Stimulated activated naive B cell treated with anti-CD40 and anti-IgM and Interleukin-4, amounts not matched to agents 10 μg/mL and 1 μg/mL and 100 μg/mL, for 72 hours (primary cell): ENCODE measurements at regions not wholly inside any gene's neighbourhood (a gene's known extent, or its start where the extent isn't known, plus 50 kb on each side); places are given as distances from the start of the nearest gene placed in this dataset.
"Not testable (repeated sequence)": the region's sequence is repeated elsewhere in the genome, so short reads cannot be mapped to it uniquely, and the experiment has no call there.

Experiments used
- ATAC-seq, 2 donors: fragments of 150-1000 bp; cut with Tn5 transposase; replicated peaks; 2 replicates each; pipeline ENCODE4 v1.10.0; 2021; ENCODE audit warnings: moderate library complexity in 1 of 2
- DNase-seq: peaks from one replicate; pipeline ENCODE4 v3.0.0; 2021
- H3K27ac Mint-ChIP-seq: one replicate; pipeline ENCODE4 v1.8.0; 2022; ENCODE audit warnings: mild to moderate bottlenecking, mixed read lengths
- H3K27me3 Mint-ChIP-seq, 2 donors: one replicate each; pipeline ENCODE4 v1.8.0; 2022; ENCODE audit warnings: mixed read lengths in 2 of 2
- H3K36me3 Mint-ChIP-seq, 2 donors: one replicate each; pipeline ENCODE4 v1.8.0; 2022; ENCODE audit warnings: mixed read lengths in 2 of 2, mild to moderate bottlenecking in 1 of 2
- H3K4me1 Mint-ChIP-seq, 2 donors: one replicate each; pipeline ENCODE4 v1.8.0; 2022; ENCODE audit warnings: mixed read lengths in 2 of 2, mild to moderate bottlenecking in 1 of 2
- H3K4me3 Mint-ChIP-seq, 2 donors: one replicate each; pipeline ENCODE4 v1.8.0; 2022; ENCODE audit warnings: mild to moderate bottlenecking in 2 of 2, mixed read lengths in 2 of 2, moderate library complexity in 1 of 2
- H3K9me3 Mint-ChIP-seq, 2 donors: one replicate each; pipeline ENCODE4 v1.8.0; 2022; ENCODE audit warnings: mixed read lengths in 2 of 2, mild to moderate bottlenecking in 1 of 2

DNA sequence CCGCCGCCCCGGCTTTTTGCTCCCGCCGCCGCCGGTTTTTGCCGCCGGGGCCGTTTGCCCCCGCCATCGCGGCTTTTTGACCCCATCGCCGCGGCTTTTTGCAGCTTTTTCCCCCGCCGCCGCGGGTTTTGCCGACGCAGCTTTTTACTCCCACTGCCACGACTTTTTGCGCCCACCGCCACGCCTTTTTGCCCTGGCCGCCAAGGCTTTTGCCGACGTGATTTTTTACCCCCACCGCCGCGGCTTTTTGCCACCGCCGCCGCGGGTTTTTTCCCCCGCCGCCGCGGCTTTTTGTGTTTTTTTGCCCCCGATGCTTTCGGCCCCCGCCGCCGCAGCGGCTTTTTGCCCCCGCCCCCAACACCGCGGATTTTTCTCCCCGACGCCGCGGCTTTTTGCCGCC is 5001.9 kb upstream of the OR11H1 start:
- not testable (repeated sequence) for H3K27ac Mint-ChIP-seq, H3K9me3 Mint-ChIP-seq, DNase-seq

DNA sequence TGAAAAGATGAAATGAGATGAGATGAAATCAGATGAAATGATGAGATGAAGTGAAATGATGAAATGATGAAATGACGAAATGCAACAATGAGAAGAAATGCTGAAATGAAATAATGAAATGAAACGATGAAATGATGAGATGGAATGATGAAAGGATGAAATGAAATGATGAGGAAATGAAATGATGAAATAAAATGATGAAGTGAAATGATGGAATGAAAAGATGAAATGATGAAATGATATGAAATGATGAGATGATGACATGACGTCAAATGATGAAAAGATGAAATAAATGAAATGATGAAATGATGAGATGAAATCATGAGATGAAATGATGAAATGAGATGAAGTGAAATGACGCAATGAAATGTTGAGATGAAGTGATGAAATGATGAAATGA is 4996.9 kb upstream of the OR11H1 start:
- not testable (repeated sequence) for H3K4me3 Mint-ChIP-seq, DNase-seq, H3K9me3 Mint-ChIP-seq, H3K27ac Mint-ChIP-seq, ATAC-seq, H3K27me3 Mint-ChIP-seq, H3K4me1 Mint-ChIP-seq, H3K36me3 Mint-ChIP-seq

More for the DNA sequence above, 5001.9 kb upstream of the OR11H1 start:
- not testable (repeated sequence) for ATAC-seq, H3K4me3 Mint-ChIP-seq, H3K36me3 Mint-ChIP-seq, H3K4me1 Mint-ChIP-seq, H3K27me3 Mint-ChIP-seq

DNA sequence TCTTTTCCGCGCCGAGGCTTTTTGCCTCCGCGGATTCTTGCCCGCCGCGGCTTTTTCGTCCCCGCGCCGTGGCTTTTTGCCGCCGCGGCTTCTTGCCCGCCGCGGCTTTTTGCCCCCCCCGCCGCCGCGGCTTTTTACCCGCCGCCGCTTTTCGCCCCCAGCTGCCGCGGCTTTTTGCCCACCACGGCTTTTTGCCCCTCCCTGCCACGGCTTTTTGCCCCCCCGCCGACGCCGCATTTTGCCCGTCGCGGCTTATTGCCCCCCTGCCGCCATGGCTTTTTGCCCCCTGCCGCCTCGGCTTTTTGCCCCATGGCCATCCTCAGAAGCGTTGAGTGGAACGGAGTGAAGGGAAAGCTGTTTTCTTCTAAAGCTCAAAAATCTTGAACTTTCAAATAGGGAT is 4955.5 kb upstream of the OR11H1 start:
- H3K9me3 Mint-ChIP-seq, H3K27me3 Mint-ChIP-seq, H3K4me3 Mint-ChIP-seq, H3K4me1 Mint-ChIP-seq, ATAC-seq, H3K36me3 Mint-ChIP-seq, H3K27ac Mint-ChIP-seq, DNase-seq: not testable (repeated sequence)

DNA sequence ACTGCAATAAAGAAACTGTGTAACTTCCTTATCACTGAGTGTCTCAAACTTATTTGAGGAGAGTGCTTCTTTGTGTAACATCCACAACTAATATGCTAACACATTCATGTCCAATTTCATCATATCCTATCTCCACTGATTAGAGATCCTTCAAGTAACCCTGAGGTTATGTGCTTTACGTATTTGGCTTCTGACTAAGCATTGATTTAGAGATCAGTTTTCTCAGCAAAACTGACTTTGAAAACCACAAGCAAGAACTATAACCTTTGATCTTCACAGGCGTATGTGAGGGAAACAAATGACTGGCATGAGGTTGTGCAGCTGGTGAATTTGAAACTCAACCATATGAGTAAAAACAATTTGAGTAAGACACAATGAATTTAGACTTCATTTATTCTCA is 4926.9 kb upstream of the OR11H1 start:
- H3K27me3 Mint-ChIP-seq, H3K36me3 Mint-ChIP-seq, DNase-seq, H3K4me1 Mint-ChIP-seq, H3K9me3 Mint-ChIP-seq, H3K27ac Mint-ChIP-seq, H3K4me3 Mint-ChIP-seq, ATAC-seq: not testable (repeated sequence)

DNA sequence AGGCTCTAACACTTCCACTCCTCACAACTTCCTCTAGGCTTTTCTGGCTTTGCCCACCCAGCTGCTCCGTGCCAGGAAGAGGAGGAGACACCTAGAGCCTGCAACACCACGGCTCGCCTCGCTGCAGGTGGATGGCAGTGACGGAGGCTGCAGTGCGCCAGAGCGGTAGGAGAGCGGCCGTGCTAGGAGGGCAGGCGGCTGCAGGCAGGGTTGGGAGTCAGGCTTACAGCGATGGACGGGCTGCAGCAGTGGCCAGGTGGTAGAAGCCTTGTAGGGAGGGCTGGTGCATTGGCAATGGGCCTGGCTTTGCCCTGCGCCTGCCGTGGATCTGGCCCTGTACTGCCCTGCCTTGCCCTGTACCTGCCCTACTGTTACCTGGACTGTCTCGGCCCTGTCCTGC is 4896.0 kb upstream of the OR11H1 start:
- not testable (repeated sequence) for ATAC-seq, H3K27ac Mint-ChIP-seq, H3K4me3 Mint-ChIP-seq, H3K36me3 Mint-ChIP-seq, H3K27me3 Mint-ChIP-seq, DNase-seq, H3K9me3 Mint-ChIP-seq, H3K4me1 Mint-ChIP-seq

DNA sequence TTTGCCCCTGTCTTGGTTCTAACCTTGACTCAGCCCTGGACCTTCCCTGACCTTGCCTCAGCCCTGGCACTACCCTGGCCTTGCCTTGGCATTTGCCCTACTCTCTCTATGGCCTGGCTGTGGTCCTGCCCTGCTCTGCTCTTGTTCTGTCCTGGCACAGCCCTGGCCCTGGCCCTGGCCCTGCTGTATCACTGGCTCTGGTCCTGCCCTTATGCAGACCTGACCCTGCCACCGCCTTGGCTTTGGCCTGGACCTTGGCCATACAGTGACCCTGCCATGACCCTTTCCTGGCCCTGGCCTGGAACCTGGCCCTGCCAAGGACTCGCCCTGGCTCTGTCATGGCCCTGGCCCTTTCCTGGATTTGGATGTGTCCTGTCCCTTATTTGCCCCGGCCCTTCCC is 4892.7 kb upstream of the OR11H1 start:
- not testable (repeated sequence) for H3K27ac Mint-ChIP-seq, H3K9me3 Mint-ChIP-seq, ATAC-seq, H3K4me3 Mint-ChIP-seq, H3K4me1 Mint-ChIP-seq, DNase-seq, H3K36me3 Mint-ChIP-seq, H3K27me3 Mint-ChIP-seq

DNA sequence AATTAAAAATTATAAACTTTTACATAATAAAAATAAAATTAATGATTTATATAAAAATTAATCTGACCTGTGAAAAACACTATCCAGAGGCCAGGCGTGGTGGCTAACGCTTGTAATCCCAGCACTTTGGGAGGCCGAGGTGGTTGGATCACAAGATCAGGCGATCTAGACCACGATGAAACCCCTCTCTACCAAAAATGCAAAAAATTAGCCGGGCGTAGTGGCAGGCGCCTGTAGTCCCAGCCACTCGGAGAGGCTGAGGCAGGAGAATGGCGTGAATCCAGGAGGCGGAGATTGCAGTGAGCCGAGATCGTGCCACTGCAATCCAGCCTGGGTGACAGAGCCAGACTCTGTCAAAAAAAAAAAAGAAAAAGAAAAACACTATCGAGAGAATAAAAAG is 4865.2 kb upstream of the OR11H1 start:
- not testable (repeated sequence) for H3K9me3 Mint-ChIP-seq, ATAC-seq, DNase-seq, H3K36me3 Mint-ChIP-seq, H3K27ac Mint-ChIP-seq, H3K27me3 Mint-ChIP-seq, H3K4me1 Mint-ChIP-seq, H3K4me3 Mint-ChIP-seq

DNA sequence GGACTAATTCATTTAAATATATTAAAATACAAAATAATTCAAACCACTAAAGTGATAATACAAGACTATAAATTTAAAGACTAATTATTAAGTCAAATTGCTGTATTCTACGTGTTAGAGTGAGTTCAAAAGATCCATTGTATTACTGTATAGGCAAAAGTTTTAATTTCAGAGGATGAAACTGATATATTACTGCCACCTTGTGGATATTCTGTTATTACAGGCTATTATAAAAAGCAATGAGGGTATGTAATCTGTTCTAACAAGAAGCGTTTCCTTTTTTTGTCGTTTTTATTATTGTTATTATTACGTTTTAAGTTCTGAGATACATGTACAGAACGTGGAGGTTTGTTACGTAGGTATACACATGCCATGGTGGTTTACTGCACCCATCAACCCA is 4854.9 kb upstream of the OR11H1 start:
- H3K9me3 Mint-ChIP-seq, H3K27me3 Mint-ChIP-seq, H3K27ac Mint-ChIP-seq, H3K4me3 Mint-ChIP-seq, H3K36me3 Mint-ChIP-seq, ATAC-seq, DNase-seq, H3K4me1 Mint-ChIP-seq: not testable (repeated sequence)

DNA sequence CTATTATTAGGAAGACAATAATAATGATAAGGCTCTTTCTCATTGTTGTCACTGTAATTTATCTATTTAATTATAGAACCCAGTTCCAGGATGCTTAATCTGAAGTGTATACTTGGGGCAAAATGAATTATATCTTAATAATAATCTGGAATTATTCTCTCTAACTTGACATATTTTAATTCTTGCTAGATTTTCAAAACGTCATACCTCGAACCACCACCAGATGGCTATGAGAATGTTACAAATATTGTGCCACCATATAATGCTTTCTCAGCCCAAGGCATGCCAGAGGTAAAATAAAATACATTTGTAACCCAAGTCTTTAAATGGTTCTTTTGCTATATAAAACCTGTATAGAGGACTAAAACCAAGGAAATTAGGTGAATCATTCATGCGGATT is 4849.3 kb upstream of the OR11H1 start:
- H3K4me1 Mint-ChIP-seq, H3K27ac Mint-ChIP-seq, H3K9me3 Mint-ChIP-seq, ATAC-seq, H3K27me3 Mint-ChIP-seq, H3K36me3 Mint-ChIP-seq, H3K4me3 Mint-ChIP-seq, DNase-seq: not testable (repeated sequence)

DNA sequence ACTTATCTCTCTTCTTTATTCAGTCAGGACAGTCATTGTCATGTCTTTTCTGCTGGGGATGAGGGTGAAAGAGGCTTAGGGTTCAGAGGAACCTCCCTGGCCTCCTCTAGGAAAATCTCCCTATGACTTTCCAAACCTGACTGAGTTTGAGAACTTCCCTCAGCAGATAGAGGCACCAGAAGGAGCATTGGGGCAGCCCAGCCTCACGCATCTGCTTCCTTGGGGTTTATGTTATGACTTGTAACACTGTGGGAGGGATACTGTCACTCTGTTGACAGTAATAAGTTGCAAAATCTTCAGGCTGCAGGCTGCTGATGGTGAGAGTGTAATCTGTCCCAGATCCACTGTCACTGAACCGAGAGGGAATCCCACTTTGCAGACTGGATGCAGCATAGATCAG is 4842.6 kb upstream of the OR11H1 start:
- H3K27me3 Mint-ChIP-seq, DNase-seq, ATAC-seq, H3K27ac Mint-ChIP-seq, H3K4me1 Mint-ChIP-seq, H3K36me3 Mint-ChIP-seq, H3K4me3 Mint-ChIP-seq: not testable (repeated sequence)
- H3K9me3 Mint-ChIP-seq = peaks cover 4 to 10% of the 10 kb centered on the region in 2 donors

DNA sequence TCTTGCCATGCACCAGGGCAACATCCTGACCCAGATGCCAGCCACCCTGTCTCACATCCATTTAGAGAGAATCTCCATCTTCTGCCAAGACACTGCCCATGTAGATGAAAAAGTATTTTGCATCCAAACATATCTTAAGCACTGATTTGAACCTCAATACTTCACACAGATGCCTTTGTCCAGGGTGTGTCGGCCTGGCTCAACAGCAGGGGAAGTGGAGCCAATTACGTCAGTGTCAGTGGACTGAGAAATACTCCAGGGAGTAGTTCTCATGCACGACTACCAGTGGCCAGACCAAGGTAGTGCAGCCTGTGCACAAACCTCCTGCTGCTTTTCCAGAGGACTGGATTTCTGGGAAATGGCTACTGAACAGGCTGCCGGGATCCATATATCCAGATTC is 4840.7 kb upstream of the OR11H1 start:
- not testable (repeated sequence) for H3K36me3 Mint-ChIP-seq, H3K27me3 Mint-ChIP-seq, ATAC-seq, DNase-seq, H3K4me3 Mint-ChIP-seq, H3K9me3 Mint-ChIP-seq, H3K27ac Mint-ChIP-seq, H3K4me1 Mint-ChIP-seq

DNA sequence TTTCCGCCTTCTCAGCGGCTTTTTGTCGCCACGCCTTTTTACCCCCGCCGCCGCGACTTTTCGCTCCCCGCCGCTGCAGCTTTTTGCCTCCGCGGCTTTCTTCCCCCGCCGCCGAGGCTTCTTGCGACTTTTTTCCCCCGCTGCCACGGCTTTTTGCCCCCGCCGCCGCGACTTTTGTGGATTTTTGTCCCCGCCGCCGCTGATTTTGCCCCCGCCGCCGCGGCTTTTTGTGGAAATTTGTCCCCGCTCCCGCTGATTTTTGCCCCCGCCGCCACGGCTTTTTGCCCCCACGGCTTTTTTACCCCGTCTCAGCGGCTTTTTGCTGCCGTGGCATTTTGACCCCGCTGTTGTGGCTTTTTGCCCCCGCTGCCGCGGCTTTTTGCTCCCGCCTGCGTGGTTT is 4829.2 kb upstream of the OR11H1 start:
- DNase-seq, H3K27ac Mint-ChIP-seq, H3K4me3 Mint-ChIP-seq, H3K4me1 Mint-ChIP-seq, H3K36me3 Mint-ChIP-seq, ATAC-seq, H3K27me3 Mint-ChIP-seq: not testable (repeated sequence)
- H3K9me3 Mint-ChIP-seq = peaks cover 4 to 10% of the 10 kb centered on the region in 2 donors

DNA sequence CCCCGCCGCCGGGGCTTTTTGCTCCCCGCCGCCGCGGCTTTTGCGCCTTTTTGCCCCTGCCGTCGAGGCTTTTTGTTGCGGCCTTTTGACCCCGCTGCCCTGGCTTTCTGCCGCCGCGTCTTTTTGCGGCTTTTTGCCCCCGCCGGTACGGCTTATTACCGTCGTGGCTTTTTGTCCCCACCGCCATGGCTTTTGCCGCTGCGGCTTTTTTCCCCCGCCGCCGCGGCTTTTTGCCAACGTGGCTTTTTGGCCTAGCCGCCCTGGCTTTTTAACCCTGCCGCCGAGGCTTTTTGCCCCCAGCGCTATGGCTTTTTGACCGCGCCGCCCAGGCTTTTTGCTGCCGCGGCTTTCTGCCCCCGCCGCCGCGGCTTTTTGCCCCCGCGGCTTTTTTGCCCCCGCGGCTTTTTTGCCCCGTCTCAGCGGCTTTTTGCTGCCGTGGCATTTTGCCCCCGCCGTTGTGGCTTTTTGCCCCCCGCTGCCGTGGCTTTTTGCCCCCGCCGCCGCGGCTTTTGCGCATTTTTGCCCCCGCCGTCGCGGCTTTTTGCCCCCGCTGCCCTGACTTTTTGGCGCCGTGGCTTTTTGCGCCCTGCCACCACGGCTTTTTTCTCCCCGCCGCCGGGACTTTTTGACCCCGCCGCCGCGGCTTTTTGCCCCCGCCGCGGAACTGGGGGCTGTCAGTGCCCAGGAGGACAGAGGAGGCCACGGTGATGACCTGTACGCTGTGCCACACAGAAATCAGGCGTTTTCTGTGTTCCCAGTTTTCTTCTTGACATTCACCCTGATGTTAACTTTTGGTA is 4828.5 kb upstream of the OR11H1 start:
- ATAC-seq, H3K36me3 Mint-ChIP-seq, H3K9me3 Mint-ChIP-seq, H3K4me1 Mint-ChIP-seq, DNase-seq, H3K27me3 Mint-ChIP-seq, H3K4me3 Mint-ChIP-seq, H3K27ac Mint-ChIP-seq: not testable (repeated sequence)

DNA sequence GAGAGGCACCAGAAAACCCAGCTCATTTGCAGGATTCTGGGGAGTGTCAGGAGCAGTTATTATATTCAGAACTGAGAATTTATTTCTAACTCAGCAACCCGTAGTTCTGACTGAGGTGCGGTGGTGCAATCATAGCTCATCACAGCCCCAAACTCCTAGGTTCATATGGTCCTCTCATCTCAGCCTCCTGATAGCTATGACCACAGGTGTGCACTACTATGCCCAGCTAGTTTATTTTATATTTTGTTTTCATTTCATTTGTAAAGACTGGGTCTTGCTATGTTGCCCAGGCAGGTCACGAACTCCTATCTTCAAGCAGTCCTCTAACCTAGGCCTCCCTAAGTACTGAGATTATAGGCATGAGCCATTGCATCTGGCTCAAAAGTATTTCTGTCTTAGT is 4819.8 kb upstream of the OR11H1 start:
- H3K36me3 Mint-ChIP-seq, H3K27me3 Mint-ChIP-seq, H3K9me3 Mint-ChIP-seq, H3K27ac Mint-ChIP-seq, DNase-seq, H3K4me3 Mint-ChIP-seq, H3K4me1 Mint-ChIP-seq: not testable (repeated sequence)
- ATAC-seq = peak in 1 of 2 donors; percentile 42

DNA sequence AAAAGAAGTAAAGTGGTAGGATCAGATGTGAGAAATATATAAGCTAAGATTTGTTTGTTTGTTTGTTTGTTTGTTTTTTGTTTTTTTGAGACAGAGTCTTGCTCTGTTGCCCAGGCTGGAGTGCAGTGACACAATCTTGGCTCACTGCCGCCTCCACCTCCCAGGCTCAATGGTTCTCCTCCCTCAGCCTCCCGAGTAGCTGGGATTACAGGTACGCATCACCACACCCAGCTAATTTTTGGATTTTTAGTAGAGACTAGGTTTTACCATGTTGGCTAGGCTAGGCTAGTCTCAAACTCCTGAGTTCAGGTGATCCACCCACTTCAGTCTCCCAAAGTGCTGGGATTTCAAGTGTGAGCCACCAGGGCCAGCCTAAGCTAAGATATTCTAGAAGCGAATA is 4817.1 kb upstream of the OR11H1 start:
- not testable (repeated sequence) for H3K27ac Mint-ChIP-seq, H3K36me3 Mint-ChIP-seq, ATAC-seq, DNase-seq, H3K27me3 Mint-ChIP-seq, H3K4me1 Mint-ChIP-seq, H3K4me3 Mint-ChIP-seq
- peaks cover 14 to 17% of the 10 kb centered on the region in 2 donors for H3K9me3 Mint-ChIP-seq

DNA sequence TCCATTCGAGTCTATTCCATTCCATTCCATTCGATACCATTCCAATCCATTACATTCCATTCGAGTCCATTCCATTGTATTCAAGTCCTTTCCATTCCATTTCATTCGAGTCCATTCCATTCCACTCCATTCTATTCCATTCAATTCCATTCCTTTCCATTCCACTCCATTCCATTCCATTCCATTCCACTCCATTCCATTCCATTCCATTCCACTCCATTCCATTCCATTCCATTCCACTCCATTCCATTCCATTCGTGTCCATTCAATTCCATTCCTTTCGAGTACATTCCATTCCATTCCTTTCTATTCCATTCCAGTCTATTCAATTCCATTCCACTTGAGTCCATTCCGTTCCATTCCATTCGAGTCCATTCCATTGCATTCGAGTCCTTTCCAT is 4805.2 kb upstream of the OR11H1 start:
- not testable (repeated sequence) for H3K27ac Mint-ChIP-seq, ATAC-seq, DNase-seq, H3K4me1 Mint-ChIP-seq, H3K4me3 Mint-ChIP-seq, H3K27me3 Mint-ChIP-seq
- H3K36me3 Mint-ChIP-seq = peaks cover 50 to 54% of the 10 kb centered on the region in 2 donors
- H3K9me3 Mint-ChIP-seq = peaks cover 94 to 95% of the 10 kb centered on the region in 2 donors
